ENCODE measurements at regions not wholly inside any gene's neighbourhood (a gene's known extent, or its start where the extent isn't known, plus 50 kb on each side); places are given as distances from the start of the nearest gene placed in this dataset.

- Histone ChIP-seq H3K4me3 (ENCODE audit: low read length) (no peak overlapping the region), H3K27ac (ENCODE audit: low read depth, low read length) (no peak overlapping the region), H3K27me3 (ENCODE audit: control insufficient read depth, low read length) (no peaks in the 10 kb centered on the region), H3K4me2 (ENCODE audit: low read length) (no peak overlapping the region), H3F3A (ENCODE audit: control insufficient read depth, insufficient read depth) (no peaks in the 10 kb centered on the region), H3K9me3 (ENCODE audit: control insufficient read depth, insufficient read depth, low read length) (no peaks in the 10 kb centered on the region), H3K79me2 (ENCODE audit: control insufficient read depth, low read length) (no peaks in the 10 kb centered on the region), H3K36me3 (ENCODE audit: control insufficient read depth, low read length) (no peaks in the 10 kb centered on the region), H4K20me1 (ENCODE audit: control insufficient read depth, insufficient read depth, low read depth, low read length) (no peaks in the 10 kb centered on the region), H3K4me1 (ENCODE audit: control insufficient read depth, low read length) (no peaks in the 10 kb centered on the region), H3K9me2 (replicated peaks; ENCODE audit: control insufficient read depth, low read length) (no peaks in the 10 kb centered on the region)
- TF ChIP-seq CTCF (IDR thresholded peaks at IDR 0.05; ENCODE audit: low read depth, low read length, poor library complexity, severe bottlenecking) (no peak), EZH2phosphoT487 (IDR thresholded peaks at IDR 0.05; ENCODE audit: borderline replicate concordance, low read length) (no peak)
Observed at GRCh38 chr6:163971841-163972838, 557.6 kb downstream of the QKI start.

DNA sequence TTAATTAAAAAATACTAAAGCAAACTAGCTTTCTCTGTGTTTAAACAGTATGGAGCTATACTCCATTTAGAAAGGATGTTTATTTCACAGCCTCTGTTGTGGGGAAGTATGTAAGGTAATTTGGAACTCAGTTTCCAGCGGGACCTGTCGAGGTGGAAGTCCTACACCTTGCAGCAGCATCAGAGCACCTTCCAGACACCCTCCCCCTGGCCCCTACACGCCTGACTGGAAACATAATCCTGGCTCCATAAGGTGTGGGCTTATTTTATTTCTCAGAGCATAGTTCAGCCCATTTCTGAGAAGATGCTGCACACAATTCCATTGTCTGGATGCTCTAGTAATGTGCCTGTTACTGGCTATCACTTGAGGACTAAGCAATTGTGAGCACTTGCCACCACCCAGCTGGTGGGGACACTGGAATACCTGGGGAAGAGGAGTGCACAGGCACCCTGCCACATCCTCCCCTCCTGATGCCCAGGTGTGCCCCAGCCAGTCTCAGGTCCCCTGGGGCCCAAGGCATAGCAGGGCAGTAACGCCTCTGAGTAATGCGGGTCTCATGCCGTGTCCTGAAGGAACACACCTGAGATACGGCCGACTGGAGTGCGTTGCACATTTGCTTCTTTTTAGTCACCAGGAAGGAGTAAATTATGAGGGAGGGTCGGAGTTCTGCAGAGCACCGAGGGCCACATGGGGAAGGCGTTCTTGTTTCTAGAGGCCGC, 556.5 kb downstream of the QKI start:
- Histone ChIP-seq H3K79me2 (ENCODE audit: control insufficient read depth, low read length) (no peaks in the 10 kb centered on the region), H3K27ac (ENCODE audit: low read depth, low read length) (no peak overlapping the region), H3K9me2 (replicated peaks; ENCODE audit: control insufficient read depth, low read length) (no peaks in the 10 kb centered on the region), H3K4me3 (ENCODE audit: low read length) (no peak overlapping the region), H3K27me3 (ENCODE audit: control insufficient read depth, low read length) (no peaks in the 10 kb centered on the region), H3F3A (ENCODE audit: control insufficient read depth, insufficient read depth) (no peaks in the 10 kb centered on the region), H3K4me2 (ENCODE audit: low read length) (no peak overlapping the region), H3K4me1 (ENCODE audit: control insufficient read depth, low read length) (no peaks in the 10 kb centered on the region), H3K36me3 (ENCODE audit: control insufficient read depth, low read length) (no peaks in the 10 kb centered on the region), H4K20me1 (ENCODE audit: control insufficient read depth, insufficient read depth, low read depth, low read length) (no peaks in the 10 kb centered on the region), H3K9me3 (ENCODE audit: control insufficient read depth, insufficient read depth, low read length) (no peaks in the 10 kb centered on the region)
- no peak for TF ChIP-seq EZH2phosphoT487 (IDR thresholded peaks at IDR 0.05; ENCODE audit: borderline replicate concordance, low read length)
- TF ChIP-seq CTCF (IDR thresholded peaks at IDR 0.05; ENCODE audit: low read depth, low read length, poor library complexity, severe bottlenecking), result no peak

DNA sequence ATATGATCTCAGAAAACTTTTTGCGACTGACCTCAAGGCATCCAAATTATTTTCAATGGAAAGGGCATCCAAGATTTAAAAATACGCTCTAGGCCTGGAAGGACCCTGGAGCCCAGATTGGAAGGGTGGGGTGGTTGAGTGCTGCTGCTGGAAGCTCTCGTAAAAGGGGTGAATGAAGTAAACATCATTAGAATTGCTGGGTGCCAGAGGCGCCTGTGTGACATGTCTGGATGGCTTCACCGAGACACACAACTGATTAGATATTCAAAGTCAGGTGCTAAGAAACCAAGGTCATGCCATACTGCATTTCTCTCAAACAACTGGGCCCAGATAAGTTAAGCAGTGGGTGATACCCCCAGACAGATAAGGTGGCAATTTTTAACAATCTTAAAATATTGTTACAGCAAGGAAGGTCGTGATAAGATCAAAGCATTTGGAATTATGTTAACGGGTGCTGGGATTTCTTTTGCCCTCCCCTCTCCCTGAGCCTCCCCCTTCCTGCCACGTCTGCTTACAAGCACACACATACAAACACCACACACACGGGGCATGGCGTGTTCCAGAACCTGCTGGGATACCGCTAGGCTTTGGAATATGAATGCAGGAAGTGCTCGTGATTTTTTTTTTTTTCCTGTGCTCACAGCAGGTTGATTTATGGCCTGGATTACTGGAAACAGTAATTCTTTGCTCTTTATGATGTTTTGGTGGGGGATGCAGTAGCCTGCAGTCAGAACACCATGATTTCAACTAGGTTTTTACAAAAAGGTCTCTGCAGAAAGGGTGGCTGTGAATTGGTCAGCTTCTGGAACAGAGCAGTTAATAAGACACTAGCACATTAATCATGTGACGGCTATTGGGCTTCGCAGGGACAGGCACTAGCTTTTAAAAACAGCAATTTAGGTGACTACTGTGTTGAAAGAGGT, 551.2 kb downstream of the QKI start:
- Histone ChIP-seq H3K36me3 (ENCODE audit: control insufficient read depth, low read length) (no peaks in the 10 kb centered on the region), H3K9me3 (ENCODE audit: control insufficient read depth, insufficient read depth, low read length) (no peaks in the 10 kb centered on the region), H4K20me1 (ENCODE audit: control insufficient read depth, insufficient read depth, low read depth, low read length) (no peaks in the 10 kb centered on the region), H3K27ac (ENCODE audit: low read depth, low read length) (no peak overlapping the region), H3K4me2 (ENCODE audit: low read length) (no peak overlapping the region), H3F3A (ENCODE audit: control insufficient read depth, insufficient read depth) (no peaks in the 10 kb centered on the region), H3K79me2 (ENCODE audit: control insufficient read depth, low read length) (no peaks in the 10 kb centered on the region), H3K4me3 (ENCODE audit: low read length) (no peak overlapping the region), H3K4me1 (ENCODE audit: control insufficient read depth, low read length) (no peaks in the 10 kb centered on the region), H3K27me3 (ENCODE audit: control insufficient read depth, low read length) (no peaks in the 10 kb centered on the region), H3K9me2 (replicated peaks; ENCODE audit: control insufficient read depth, low read length) (no peaks in the 10 kb centered on the region)
- no peak for TF ChIP-seq EZH2phosphoT487 (IDR thresholded peaks at IDR 0.05; ENCODE audit: borderline replicate concordance, low read length)
- no peak for TF ChIP-seq CTCF (IDR thresholded peaks at IDR 0.05; ENCODE audit: low read depth, low read length, poor library complexity, severe bottlenecking)
